ENCODE measurements at regions not wholly inside any gene's neighbourhood (a gene's known extent, or its start where the extent isn't known, plus 50 kb on each side); places are given as distances from the start of the nearest gene placed in this dataset.

DNA sequence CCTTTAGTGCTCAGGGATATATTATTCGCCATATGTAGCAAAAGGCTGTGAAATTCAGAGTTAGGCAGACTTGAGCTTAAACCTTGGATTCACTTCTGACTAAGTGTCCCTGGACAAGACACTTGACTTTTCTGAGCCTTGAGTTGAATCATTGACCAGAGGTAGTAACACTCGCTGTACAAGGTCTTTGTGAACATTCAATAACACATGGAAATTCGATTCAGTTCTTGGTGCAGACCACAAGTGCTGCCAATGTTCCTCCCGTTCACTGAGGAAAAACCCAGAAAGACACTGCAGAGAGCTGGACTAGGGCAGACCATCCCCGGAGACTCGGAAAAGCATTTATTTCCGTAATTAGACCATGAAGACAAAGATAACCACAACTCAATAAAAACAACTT is 901.4 kb downstream of the AACS start:
- intact Hi-C loops (cut with DNase I; ENCODE audit: low total_unique reads), result no loop called here
- Histone ChIP-seq H3K36me3 (no peaks in the 10 kb centered on the region), H3K9me3 (peaks cover 0 to 14% (median 0%) of the 10 kb centered on the region in 8 donors), H3K27me3 (replicated peaks in 1 of 7) (no peaks in the 10 kb centered on the region), H3K27ac (no peak overlapping the region), H3K4me3 (no peak overlapping the region), H3K4me1 (no peaks in the 10 kb centered on the region)
- no peak for TF ChIP-seq CTCF (IDR thresholded peaks at IDR 0.05 in 8 of 11, conservative IDR thresholded peaks at IDR 0.05 in 3 of 11)
- TF ChIP-seq POLR2AphosphoS5 (IDR thresholded peaks at IDR 0.05), result no peak
- TF ChIP-seq POLR2A (IDR thresholded peaks at IDR 0.05), result no peak
- DNase-seq, result no peak
- 83 to 90% (median 87%) methylated on average over 7 of the region's 7 CpGs for WGBS, 5 donors

DNA sequence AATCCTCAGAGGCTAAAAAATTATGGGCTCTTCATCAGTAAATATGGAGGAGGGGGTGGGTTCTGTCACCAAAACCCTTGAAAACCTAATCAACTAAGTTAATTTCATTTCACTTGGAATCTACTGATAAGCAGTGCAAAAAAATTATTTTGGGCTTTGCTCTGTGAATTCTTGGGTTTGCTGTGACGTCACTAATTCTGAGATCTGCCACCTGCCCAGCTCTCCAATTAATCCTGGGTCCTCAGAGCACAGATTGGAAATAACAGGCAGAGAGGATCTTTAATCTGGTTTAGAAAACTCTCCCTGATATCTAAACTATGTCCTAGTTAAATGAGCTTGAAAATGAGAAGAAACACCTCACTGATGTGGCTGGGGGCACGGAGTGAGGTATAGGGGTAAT is 903.2 kb downstream of the AACS start:
- H3K27ac ChIP-seq, result no peak overlapping the region
- H3K4me1 ChIP-seq, result no peaks in the 10 kb centered on the region
- H3K36me3 ChIP-seq, result no peaks in the 10 kb centered on the region
- no peak for TF ChIP-seq POLR2A (IDR thresholded peaks at IDR 0.05)
- TF ChIP-seq CTCF (IDR thresholded peaks at IDR 0.05 in 8 of 11, conservative IDR thresholded peaks at IDR 0.05 in 3 of 11), result no peak
- TF ChIP-seq POLR2AphosphoS5 (IDR thresholded peaks at IDR 0.05), result no peak
- intact Hi-C loops (cut with DNase I; ENCODE audit: low total_unique reads), result no loop called here
- 60 to 78% (median 70%) methylated on average over 2 of the region's 2 CpGs for WGBS, 5 donors
- DNase-seq, result no peak
- H3K9me3 ChIP-seq, result peaks cover 0 to 9% (median 0%) of the 10 kb centered on the region in 8 donors
- no peak overlapping the region for H3K4me3 ChIP-seq
- no peaks in the 10 kb centered on the region for H3K27me3 ChIP-seq (replicated peaks in 1 of 7)

DNA sequence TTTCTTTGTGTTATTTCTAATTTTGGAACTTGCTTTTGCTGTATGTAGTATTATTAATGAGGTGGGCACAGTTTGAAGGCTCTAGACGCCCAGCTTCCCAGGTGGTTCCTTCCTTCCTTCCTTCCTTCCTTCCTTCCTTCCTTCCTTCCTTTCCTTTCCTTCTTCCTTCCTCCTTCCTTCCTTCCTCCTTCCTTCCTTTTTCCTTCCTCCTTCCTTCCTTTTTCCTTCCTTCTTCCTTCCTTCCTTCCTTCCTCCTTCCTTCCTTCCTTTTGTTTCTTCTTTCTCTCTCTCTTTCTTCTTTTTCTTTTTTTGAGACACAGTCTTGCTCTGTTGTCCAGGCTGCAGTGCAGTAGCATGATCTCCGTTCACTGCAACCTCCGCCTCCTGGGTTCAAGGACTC is 906.7 kb downstream of the AACS start:
- Histone ChIP-seq H3K4me3 (no peak overlapping the region), H3K36me3 (no peaks in the 10 kb centered on the region), H3K27me3 (replicated peaks in 1 of 7) (no peaks in the 10 kb centered on the region), H3K27ac (no peak overlapping the region), H3K9me3 (peaks cover 0 to 9% (median 0%) of the 10 kb centered on the region in 8 donors), H3K4me1 (no peaks in the 10 kb centered on the region)
- WGBS, 5 donors, result 50 to 79% (median 71%) methylated on average over 3 of the region's 3 CpGs
- no peak for TF ChIP-seq POLR2AphosphoS5 (IDR thresholded peaks at IDR 0.05)
- no peak for TF ChIP-seq POLR2A (IDR thresholded peaks at IDR 0.05)
- DNase-seq, result no peak
- intact Hi-C loops (cut with DNase I; ENCODE audit: low total_unique reads), result no loop called here

DNA sequence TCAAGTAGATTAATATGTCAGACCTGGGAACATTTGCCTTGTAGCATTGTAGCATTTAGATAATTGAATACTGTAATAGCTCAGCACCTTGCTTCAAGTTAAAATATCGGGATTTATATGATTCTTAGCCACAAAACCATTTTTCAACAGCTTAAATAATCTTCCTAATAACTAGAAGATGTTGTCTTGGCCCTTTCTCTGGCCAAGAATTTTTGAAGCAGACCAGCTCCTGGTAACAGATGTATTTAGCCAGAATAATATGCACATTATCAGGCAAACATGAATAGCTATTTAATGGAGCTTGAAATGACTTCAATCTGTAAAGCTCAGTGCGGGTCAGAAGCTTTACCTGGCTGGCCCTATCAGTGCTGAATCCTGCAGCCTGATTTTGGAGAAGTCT is 913.1 kb downstream of the AACS start:
- intact Hi-C loops (cut with DNase I; ENCODE audit: low total_unique reads), result no loop called here
- no peaks in the 10 kb centered on the region for H3K36me3 ChIP-seq
- no peak overlapping the region for H3K27ac ChIP-seq
- peaks cover 0 to 9% (median 0%) of the 10 kb centered on the region in 8 donors for H3K9me3 ChIP-seq
- WGBS, 5 donors, result 70 to 75% (median 73%) methylated on average over 2 of the region's 2 CpGs
- DNase-seq, result no peak
- TF ChIP-seq CTCF (IDR thresholded peaks at IDR 0.05 in 8 of 11, conservative IDR thresholded peaks at IDR 0.05 in 3 of 11) (no peak), POLR2A (IDR thresholded peaks at IDR 0.05) (no peak), POLR2AphosphoS5 (IDR thresholded peaks at IDR 0.05) (no peak)
- H3K4me3 ChIP-seq, result no peak overlapping the region
- peaks cover 0 to 13% (median 0%) of the 10 kb centered on the region in 7 donors for H3K27me3 ChIP-seq (replicated peaks in 1 of 7)
- H3K4me1 ChIP-seq, result peaks cover 0 to 4% (median 0%) of the 10 kb centered on the region in 6 donors
